Amygdala (tissue), 56 donors: ENCODE measurements at regions not wholly inside any gene's neighbourhood (a gene's known extent, or its start where the extent isn't known, plus 50 kb on each side); places are given as distances from the start of the nearest gene placed in this dataset.
"Not testable (repeated sequence)": the region's sequence is repeated elsewhere in the genome, so short reads cannot be mapped to it uniquely, and the experiment has no call there.

Source experiments
- DNase-seq, 56 donors: peaks; one replicate each; lab custom pipeline; 2025; lab: John Stamatoyannopoulos, UW

DNA sequence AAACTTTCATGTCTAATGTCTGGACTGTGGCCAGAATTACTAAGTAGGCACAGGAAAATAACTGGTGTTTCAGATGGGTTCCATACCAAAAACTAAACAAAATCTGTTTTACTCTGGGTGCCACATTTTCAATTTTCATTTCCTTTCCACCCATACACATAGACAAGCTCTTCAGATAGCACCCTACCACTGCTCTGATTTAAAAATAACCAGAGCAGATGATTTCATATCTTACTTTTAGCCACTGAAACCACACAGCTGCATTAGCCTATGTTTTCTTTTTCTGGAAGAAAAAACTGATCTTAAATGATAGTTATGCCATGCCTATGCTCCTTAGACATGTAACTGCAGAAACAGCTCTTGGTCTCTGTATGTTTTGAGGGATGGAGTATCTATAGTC is 647.6 kb downstream of the CPS1 start:
- no peak for DNase-seq

DNA sequence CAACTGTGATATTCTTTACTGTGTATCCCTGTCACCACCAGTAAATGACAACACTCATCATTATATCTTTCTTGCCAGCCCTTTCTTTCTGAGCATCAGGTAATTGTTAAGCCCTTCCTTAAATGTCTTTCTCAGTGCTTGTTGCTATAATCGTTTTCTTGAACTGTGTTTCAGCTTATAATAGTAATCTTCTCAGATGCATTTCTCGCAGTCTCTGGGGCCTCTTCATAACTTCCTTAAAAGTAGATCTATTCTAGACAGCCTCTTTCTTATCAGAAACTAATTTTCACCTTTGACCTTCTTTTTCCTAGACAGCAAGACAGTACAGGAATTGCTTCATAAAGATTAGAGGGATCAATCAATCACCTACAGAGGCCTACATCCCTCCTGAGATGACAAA is 648.1 kb downstream of the CPS1 start:
- no peak for DNase-seq

DNA sequence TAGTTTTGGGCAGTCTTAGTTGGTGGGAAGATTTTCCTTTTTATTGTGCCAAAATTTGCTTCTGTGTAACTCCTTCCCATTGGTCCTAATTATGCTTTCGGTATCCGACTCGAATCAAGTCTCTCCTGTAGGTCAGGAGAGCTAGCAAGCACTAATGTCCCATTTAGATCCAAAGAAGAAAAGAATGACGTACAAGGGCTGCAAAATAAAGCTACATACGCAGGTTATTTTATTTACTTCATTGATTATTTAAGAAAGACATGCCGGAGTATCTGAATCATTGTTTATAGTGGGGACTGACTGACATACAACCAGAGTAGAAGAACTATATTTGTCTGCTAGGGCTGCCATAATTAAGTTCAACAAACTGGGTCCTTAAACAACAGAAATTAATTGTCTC is 648.5 kb downstream of the CPS1 start:
- no peak for DNase-seq

DNA sequence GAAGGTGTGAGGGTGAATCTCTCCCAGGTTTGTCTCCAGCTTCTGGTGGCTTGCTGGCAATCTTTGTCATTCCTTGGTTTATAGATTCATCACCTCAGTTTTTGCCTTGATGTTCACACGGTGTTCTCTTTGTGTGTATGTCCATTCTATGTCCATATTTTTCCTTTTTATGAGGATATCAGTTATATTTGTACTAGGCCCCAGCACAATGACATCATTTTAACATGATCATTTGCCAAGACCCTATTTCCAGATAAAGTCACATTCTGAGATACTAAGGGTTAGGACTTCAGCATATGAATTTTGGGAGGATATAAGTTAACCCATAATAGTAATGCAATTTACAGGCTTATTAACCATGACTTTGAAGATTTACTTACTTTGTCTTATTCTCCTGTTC is 649.0 kb downstream of the CPS1 start:
- DNase-seq = no peak

DNA sequence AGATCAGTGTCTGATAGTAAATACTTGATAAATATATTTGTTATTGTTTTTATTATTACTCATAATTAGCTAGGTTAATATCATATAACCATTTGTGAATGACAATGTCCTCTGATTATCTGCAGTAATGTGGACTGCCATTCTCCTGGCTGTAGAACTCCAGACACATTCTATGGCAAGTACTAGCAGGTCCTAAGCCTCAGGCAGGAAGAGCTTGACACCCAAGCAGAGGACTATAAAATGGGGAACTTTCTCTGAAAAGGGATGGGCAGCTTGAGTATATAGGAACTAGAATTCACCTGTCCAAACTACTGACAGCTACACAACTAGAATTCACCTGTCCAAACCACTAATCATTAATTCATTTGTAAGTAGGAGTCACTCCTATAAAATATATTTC is 649.4 kb downstream of the CPS1 start:
- no peak for DNase-seq

DNA sequence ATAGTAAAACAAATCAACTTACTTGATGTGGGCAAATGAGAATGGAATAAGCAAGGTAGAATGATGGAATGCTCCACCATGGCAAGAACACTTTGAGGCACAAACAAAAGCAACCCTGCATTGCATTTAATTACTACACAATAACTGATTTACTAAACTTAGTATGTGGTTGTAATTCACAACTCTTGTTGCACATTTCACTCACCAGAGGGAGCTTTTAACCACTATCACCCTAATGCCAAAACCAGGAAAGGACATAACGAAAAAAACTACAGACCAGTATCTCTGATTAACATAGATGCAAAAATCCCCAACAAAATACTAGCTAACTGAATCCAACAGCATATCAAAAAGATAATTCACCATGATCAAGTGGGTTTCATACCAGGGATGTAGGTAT is 659.8 kb downstream of the CPS1 start:
- DNase-seq = no peak

DNA sequence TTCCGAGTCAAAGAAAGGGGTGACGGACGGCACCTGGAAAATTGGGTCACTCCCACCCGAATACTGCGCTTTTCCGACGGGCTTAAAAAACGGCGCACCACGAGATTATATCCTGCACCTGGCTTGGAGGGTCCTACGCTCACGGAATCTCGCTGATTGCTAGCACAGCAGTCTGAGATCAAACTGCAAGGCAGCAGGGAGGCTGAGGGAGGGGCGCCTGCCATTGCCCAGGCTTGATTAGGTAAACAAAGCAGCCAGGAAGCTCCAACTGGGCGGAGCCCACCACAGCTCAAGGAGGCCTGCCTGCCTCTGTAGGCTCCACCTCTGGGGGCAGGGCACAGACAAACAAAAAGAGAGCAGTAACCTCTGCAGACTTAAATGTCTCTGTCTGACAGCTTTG is 663.1 kb downstream of the CPS1 start:
- DNase-seq = not testable (repeated sequence)

DNA sequence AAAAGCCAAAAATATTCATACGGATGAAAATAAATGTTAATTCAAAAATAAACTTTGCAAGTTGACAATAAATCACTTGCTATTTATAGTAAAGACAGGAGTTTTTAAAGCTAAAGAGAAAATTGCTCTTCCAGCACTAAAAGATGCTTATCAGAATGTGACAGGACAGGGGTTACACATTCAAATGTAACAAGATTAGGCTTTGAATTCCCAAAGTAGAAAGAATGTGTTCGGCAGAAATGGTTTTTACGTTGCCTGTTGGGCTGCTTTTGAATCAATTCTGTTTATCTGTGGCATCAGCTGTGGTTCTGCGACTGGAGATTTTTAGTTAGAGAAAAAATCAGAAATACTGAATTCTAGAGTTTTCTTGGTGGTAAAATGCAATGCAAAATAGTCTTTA is 669.4 kb downstream of the CPS1 start:
- no peak for DNase-seq

DNA sequence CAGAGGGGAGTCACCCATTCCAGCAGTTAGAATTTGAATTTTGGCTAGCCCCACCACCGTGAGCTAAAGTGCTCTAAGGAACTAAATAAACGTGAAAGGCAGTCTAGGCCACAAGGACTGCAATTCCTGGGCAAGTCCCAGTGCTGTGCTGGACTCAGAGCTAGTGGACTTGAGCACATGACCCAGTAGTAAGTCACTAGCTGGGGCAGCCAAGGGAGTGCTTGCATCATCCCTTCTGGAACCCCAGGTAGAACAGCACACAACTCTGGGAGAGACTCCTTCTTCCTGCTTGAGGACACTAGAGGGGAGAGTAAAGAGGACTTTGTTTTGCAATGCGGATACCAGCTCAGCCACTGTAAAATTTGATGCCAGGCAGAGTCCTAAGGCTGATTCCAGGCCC is 672.2 kb downstream of the CPS1 start:
- no peak for DNase-seq

DNA sequence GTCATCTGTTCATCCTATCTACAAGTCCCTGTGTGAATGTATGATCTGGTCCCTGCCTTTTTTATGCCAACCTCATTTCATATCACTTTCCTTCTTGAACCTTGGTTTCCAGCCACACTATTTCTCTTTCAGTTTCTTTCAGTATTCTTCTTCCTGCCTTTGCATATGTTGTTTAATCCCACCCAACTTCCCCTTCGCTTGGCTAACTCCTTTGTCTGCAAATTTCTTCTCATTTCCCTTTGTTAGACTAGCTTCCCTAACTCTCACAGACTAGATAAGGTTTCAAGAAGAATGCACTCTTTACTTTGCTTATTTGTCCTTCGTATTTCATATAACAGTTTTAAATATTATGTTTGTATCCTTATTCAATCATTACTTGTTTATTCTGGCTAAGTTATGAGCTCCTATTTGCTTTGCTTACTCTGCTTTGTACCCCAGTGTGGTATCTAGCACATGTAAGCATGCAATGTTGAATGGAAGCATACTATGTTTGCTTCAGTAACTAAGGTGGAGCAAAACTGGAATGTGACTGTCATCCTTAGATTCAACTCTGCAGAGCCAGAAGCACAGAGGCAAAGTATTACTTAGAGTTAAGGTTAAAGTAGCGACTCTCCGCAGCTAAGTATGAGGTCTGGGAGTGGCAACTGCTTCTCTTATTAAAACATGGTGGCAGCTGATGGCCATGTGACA is 681.3 kb downstream of the CPS1 start:
- no peak for DNase-seq

DNA sequence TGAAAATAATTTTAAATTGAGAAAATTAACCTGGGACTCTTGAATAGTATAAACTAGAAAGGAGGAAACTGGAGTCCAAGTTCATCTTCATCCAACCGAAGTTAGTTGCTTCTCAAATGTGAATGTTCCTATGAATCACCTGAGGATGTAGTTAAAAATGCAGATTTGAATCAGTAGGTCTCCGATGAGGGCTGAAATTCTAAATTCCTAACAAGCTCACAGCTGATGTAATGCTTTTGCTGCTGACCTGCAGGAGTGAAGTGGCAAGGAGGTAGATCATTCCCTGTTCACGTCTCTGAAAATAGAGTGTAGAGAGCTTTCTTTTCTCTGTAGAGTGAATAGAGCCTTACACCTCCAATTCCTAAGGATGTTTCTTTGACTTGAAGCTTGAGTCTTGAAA is 685.5 kb downstream of the CPS1 start:
- no peak for DNase-seq

DNA sequence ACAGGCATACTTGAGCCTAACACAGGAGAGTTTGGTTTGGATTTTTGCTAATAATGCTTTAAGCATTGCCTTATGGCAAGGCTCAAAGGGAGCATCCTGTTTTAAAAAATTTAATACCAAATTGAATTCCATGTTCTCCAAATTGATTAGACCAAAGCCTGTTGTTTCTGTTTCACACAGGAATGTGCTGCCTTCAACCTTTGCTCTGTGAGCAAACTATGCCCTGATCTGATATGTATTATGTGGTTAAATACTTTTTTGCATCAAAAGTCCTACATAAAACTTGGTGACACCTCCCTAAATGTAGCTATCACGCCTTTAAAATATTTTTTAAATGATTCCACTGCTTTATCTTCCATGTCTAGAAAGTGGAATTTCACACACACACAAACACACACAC is 691.4 kb downstream of the CPS1 start:
- no peak for DNase-seq

DNA sequence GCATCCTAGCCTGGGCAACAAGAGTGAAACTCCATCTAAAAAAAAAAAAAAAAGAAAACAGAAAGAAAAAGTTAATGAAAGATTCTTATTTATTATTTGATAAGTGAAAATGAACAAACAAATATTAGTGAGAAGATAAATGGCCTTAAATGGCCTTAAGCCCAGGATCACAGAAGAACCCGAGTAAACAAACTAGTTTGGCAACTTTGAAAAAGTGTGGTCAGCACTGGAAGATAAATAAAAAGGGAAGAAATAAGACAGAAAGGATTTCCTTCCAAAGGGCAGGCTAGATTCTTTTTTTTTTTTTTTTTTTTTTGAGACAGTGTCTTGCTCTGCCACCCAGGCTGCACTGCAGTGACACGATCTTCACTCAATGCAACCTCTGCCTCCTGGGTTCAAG is 692.4 kb downstream of the CPS1 start:
- DNase-seq = no peak

DNA sequence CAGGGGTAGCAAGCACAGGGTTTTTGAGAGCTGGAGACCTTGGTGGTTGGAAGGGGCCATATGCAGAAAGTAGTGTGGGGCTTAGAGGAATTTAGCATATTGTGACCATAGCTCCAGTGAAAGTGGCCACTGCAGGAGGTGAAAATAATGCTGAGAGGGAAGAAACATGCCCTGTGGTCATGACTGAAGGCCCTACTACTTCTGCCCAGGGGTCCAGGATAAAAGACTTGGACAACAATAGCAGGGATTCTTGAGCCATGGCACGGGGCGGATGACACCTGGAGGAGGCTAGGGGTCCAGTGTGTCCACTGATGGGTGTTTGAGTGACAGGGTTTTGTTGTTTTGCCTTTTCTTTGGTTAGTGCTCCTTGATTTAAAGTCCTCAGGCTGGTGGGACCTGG is 694.6 kb downstream of the CPS1 start:
- no peak for DNase-seq

DNA sequence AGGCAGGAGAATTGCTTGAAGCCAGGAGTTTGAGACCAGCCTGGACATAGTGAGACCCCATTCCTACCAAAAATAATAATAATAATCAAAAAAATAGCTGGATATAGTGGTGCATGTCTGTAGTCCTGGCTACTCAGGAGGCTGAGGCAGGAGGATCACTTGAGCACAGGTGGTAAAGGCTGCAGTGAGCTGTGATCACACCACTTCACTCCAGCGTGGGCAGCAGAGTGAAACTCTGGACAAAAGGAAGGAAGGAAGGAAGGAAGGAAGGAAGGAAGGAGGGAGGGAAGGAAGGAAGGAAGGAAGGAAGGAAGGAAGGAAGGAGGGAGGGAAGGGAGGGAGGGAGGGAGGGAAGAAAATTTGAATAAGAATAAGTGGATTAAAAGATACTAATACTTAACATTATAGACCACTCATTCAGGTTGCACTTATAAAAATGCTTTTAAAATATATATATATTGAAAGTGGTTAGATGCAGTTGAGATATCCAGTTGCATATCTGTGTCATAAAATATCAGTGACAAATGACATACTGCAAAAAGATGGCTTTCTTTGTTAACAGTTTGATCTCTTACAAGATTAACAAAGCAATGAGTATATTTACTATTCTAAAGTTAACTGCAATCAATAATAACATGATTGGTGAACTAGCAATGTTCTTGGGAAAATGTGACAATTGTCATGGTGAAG is 702.4 kb downstream of the CPS1 start:
- DNase-seq = no peak

DNA sequence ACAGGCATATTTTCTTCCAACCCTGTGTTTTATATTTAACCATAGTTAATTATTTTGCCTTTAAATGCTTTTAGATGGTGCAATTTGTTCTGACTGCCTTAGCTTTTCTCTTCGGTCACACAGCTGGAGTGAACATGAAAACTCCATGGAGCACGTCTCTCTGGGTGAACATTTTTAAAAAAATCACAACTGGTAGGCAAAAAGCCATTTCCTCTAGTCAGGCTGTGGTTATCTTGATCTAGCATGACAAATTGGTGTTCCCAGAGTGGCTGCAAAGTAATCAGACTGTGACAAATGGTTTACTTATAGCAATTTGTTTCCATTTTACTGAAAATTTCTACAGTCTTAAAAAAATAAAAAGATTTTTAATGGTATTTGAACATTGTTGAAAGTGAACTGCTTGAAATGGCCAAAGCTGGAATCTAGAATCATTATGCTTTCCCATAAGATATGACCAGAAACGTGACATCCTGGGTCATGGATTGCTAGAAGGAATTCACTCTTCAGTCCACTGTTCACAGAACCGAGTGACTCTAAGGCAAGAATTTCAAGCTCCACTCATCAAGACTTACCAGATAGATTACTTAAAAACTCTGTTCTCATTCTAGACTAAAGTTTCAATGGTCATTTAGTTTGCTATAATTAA is 703.6 kb downstream of the CPS1 start:
- DNase-seq = no peak

DNA sequence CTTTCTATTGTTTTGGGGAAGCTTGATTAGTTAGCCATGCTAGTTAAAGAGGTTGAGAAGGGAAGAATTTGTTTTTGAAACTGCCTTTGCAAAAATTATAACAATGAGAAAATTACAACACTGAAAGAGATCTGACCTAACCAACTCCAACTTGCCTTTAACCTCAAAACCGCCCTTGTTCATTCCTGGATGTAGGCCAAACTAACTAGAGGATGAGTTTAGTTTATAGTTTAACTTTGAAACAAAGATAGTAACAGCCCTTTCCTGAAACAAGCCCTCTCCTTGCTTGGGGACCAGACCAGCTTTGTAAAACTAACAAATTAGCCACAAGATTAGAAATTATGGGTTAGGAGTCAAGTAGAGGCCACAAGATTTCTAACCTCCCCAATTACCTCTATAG is 713.9 kb downstream of the CPS1 start:
- DNase-seq = no peak

DNA sequence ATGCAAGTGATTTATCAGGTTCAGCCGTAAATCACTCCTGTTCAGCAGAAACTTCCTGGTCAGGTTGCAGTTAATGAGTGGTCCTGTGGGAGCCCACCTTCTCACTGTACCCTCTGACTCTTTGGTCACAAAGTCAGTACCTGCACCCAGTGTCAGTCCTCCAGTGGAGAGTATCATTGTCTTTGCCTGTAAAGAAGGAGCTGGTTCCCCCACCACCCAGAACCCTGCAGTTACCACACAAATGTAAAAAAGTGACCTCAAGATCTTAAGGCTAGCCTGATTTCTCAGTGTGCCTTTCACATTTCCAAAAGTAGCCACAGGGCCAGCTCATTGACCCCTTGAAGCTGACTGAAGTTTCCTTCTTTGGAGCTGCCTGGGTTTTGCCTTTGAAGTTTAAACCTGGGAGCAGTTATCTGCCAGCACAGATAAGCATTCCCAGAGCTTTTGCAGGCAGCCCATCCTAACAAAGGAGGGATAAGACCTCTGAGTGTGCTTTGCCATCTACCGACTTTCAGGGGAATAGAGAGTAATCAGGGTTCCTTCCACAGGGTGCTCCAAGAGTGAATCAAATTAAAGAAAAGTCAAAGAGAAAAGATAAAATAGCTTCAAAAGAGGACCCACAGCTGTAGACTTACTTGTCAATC is 725.2 kb downstream of the CPS1 start:
- no peak for DNase-seq

DNA sequence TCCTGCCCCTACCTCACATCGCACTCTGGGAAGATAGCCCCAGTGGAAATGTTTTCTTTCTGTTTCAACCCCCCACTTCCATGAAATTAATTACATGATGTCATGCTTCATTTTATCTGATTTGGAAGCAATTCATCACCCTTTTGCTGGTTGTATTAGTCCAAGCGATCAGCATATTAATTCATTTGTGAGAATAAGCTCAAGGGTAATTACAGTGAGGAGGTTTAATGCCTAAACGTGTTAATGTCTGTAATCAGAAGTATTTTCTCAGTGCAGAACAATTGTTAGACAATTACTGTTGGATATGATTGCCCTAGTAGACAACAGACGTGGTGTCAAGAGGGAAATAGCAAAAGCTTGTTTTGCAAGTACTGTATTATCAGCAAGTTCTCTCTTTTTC is 746.3 kb downstream of the CPS1 start:
- DNase-seq = no peak

DNA sequence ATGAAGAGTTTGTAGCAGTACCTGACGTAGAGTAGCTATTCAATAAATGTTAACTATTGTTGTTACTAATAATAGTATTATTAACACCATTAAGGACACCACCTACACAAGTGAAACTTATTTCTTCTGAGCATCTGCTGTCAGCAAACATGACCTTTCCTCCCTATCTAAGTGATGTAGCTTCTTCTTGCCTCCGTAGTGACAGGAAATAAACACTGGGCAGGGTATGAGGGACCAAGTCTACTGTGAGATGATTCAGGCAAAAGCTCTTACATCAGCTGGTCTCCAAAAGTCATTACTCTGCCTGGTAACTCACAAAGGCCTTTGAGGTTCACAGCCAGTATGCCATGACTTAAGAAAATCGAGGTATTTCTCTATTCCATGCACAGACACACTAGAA is 750.5 kb downstream of the CPS1 start:
- no peak for DNase-seq
